Right cardiac atrium (tissue), 5 donors: ENCODE measurements at regions not wholly inside any gene's neighbourhood (a gene's known extent, or its start where the extent isn't known, plus 50 kb on each side); places are given as distances from the start of the nearest gene placed in this dataset.

Experiments
- ATAC-seq, 2 donors: fragments of 200-7000 bp; cut with Tn5 transposase; one replicate each; pipeline versions ENCODE4 v1.8.0 to v1.9.1; 2020; ENCODE audit warnings: moderate library complexity in 2 of 2, mild to moderate bottlenecking in 1 of 2
- DNase-seq, 3 donors: peaks; one replicate each; pipeline ENCODE4 v3.0.0-alpha.2; 2020
- H3K27ac ChIP-seq: one replicate; pipeline ENCODE4 v1.5.1; 2013; ENCODE audit warnings: mild to moderate bottlenecking, low read length, control low read depth, moderate library complexity
- H3K27me3 ChIP-seq: one replicate; pipeline ENCODE4 v1.6.1; 2013; ENCODE audit not compliant: control insufficient read depth, insufficient read depth
- H3K4me1 ChIP-seq: one replicate; pipeline ENCODE4 v1.6.1; 2013; ENCODE audit warnings: low read length; ENCODE audit not compliant: control insufficient read depth, insufficient read depth
- H3K4me3 ChIP-seq: one replicate; pipeline ENCODE4 v1.5.1; 2013; ENCODE audit warnings: low read length, control low read depth
- H3K9me3 ChIP-seq: one replicate; pipeline ENCODE4 v1.6.1; 2013; ENCODE audit warnings: low read length; ENCODE audit not compliant: control insufficient read depth
- WGBS: extraction: QIAGEN DNeasy Blood & Tissue Kit; methylation state at CpG from one replicate; pipeline ENCODE4 v1.1.7; 2013; 5-methylcytosine and 5-hydroxymethylcytosine counted together
- intact Hi-C, 4 donors: fragments of 100-400 bp; cut with DNase I; formaldehyde crosslinking; loops; one replicate each; pipeline versions ENCODE4 v1.11.0 to v1.14.0; 2022 to 2023
- donor health status: healthy with polysubstance abuse.
- donor health status: DM: no; HTN: yes; CAD: no.
- donor health status: DM: no; HTN: no; CAD: no.
- donor health status: DM: no; HTN: yes; CAD: no; lungs with severe emphysema.
- donor health status: DM: yes; HTN: yes; CAD: no.

GRCh38 chr11:19395050-19395449, 154.3 kb upstream of the E2F8 start:
- intact Hi-C loops: no loop called here
- DNase-seq (no peak), ATAC-seq (no peak)
- H3K4me1 ChIP-seq: peaks cover 4% of the 10 kb centered on the region
- H3K27me3 ChIP-seq: no peaks in the 10 kb centered on the region
- H3K9me3 ChIP-seq: no peaks in the 10 kb centered on the region
- no peak overlapping the region for H3K4me3 ChIP-seq
- no peak overlapping the region for H3K27ac ChIP-seq
- WGBS: 65% methylated on average over 3 of the region's 3 CpGs

DNA sequence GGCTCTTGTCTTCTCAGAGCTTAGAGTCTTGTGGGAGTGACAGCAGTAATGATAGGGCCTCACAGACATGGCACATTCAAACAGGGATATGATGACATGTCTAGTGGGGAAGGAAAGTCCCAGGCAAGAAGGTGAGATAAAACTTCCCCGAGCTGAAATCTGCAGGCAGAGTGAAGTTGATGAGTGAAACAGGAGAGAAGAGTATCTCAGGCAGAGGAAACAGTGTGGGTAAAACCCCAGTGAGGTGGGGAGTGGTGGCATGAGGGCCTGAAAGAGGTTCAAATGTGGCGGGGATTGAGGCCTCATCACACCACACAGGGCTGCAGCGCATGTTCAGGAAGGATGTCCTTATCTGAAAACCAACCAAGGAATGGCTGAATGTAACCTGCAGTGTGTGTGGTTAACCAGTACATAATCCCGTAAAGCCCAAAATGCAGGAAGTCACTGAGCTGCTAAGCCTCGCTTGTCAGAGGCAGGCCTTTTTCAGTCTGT, 153.8 kb upstream of the E2F8 start:
- 81% methylated on average over 5 of the region's 5 CpGs for WGBS
- DNase-seq (no peak), ATAC-seq (no peak)
- Histone ChIP-seq H3K27ac (no peak overlapping the region), H3K9me3 (no peaks in the 10 kb centered on the region), H3K27me3 (no peaks in the 10 kb centered on the region), H3K4me3 (no peak overlapping the region), H3K4me1 (peaks cover 4% of the 10 kb centered on the region)
- intact Hi-C loops: no loop called here

- 53% methylated on average over 1 of the region's 1 CpG for WGBS
- no peaks in the 10 kb centered on the region for H3K27me3 ChIP-seq
- no peak overlapping the region for H3K27ac ChIP-seq
- intact Hi-C loops: no loop called here
- peaks cover 7% of the 10 kb centered on the region for H3K4me1 ChIP-seq
- no peaks in the 10 kb centered on the region for H3K9me3 ChIP-seq
- H3K4me3 ChIP-seq: no peak overlapping the region
- no peak for DNase-seq
- no peak for ATAC-seq
These were observed 153.2 kb upstream of the E2F8 start for GRCh38 chr11:19393941-19394340.

DNA sequence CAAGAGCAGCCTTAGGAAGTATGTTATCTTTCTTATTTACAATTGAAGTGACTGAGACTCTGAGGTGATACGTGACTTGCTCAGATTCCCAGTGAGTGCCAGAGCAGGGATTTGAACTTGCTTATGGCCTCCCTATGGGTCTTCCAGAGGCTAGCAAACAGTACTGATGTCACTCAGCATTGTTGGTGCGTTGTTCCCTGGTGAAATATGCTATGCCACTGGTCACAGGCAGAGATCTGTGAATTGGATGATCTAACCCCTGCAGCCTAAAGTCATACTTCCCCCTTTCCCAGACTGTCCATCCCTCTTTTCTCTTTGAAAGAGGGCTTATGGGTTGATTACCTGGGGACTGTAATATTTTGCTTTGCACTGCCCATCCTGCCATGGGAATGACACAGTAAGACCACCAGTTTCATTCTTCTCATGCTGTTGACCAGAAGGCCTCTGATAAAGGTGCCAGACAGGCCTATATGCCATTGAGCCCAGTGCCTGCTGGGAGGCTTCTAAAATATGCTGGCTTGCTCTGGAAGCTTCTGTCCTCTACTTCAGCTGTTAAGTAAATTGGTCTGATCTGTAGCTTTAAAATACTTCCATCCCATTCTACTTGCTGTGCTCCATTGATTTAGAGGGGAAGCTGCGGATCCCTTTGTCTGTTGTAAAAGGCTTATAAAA, 152.2 kb upstream of the E2F8 start:
- intact Hi-C loops: no loop called here
- H3K9me3 ChIP-seq: no peaks in the 10 kb centered on the region

DNA sequence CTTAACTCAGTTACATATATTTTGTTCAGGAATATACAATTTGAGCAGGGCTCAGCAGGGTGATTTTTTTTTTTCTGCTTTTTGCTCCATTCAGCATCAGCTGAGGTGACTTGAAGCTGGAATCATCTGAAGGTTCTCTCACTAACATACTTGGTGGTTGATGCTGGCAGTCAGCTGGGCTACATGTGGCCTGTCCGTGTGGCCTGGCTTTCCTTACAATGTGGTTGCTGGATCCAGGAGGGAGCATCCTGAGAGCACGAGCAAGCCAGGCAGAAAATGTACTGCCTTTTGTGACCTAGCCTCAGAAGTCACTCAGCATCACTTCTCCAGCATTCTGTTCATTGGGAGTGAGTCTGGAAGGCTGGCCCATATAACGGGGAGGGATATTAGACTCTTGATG, 151.6 kb upstream of the E2F8 start:
- intact Hi-C loops: no loop called here
- WGBS: 82% methylated on average over 3 of the region's 3 CpGs
- no peak overlapping the region for H3K27ac ChIP-seq

More for the DNA sequence above, 152.2 kb upstream of the E2F8 start:
- no peak for ATAC-seq
- peaks cover 4% of the 10 kb centered on the region for H3K4me1 ChIP-seq
- H3K27ac ChIP-seq: no peak overlapping the region
- 74% methylated on average over 3 of the region's 3 CpGs for WGBS
- no peaks in the 10 kb centered on the region for H3K27me3 ChIP-seq
- no peak overlapping the region for H3K4me3 ChIP-seq
- no peak for DNase-seq

DNA sequence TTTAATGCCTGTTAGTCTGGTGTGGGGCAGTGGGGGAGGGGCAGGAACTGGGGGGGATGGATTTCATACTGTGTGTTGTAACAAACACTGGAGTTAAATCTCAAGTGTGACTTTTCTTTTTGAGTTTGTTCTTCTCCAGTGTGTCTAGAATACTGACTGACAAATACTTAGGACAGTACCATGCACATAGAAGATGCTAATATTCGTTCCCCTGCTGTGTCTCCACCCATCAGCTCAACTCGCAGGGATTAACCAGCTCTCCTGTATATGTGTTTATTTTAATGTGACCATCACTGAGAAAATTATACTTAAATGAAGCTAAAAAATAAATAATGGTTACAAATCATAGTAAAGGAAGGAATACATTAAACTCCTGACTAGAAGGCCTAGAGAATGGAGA, 150.9 kb upstream of the E2F8 start:
- Histone ChIP-seq H3K27ac (no peak overlapping the region), H3K9me3 (no peaks in the 10 kb centered on the region), H3K27me3 (no peaks in the 10 kb centered on the region), H3K4me3 (no peak overlapping the region), H3K4me1 (peaks cover 3% of the 10 kb centered on the region)
- 84% methylated on average over 2 of the region's 2 CpGs for WGBS
- no peak for ATAC-seq
- no peak for DNase-seq
- intact Hi-C loops: no loop called here

More for the DNA sequence above, 151.6 kb upstream of the E2F8 start:
- Histone ChIP-seq H3K4me3 (no peak overlapping the region), H3K9me3 (no peaks in the 10 kb centered on the region), H3K27me3 (no peaks in the 10 kb centered on the region), H3K4me1 (peaks cover 3% of the 10 kb centered on the region)
- no peak for ATAC-seq
- no peak for DNase-seq

- Histone ChIP-seq H3K27ac (no peak overlapping the region), H3K4me1 (peaks cover 3% of the 10 kb centered on the region), H3K4me3 (no peak overlapping the region), H3K9me3 (no peaks in the 10 kb centered on the region), H3K27me3 (no peaks in the 10 kb centered on the region)
- intact Hi-C loops: no loop called here
- DNase-seq (no peak), ATAC-seq (no peak)
- 85% methylated on average over 3 of the region's 3 CpGs for WGBS
These were observed 150.3 kb upstream of the E2F8 start for GRCh38 chr11:19391026-19391425.

DNA sequence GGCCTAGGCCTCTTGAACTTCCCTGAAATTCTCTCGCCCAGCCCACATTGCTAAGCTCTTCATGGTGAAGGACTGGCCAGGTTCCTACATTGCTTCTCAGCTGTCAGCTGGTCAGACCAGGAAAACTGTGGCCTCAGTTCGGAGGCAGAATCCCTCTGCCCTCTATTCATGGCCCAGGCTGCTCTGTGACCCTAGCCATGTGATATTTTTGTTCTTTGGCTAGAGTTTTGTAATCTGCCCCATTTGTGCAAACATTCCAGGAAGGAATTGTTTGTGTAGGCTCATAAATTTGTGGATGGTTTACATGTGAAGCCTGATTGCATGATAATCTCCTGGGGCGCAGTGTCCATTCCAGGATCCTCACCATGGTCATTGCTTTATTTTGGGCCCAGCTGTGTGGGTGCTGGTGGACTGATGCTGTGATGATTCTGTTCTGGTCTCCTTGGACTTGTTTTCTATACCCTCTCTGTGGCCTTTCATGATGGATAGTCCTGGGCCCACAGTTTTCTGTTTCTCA, 149.1 kb upstream of the E2F8 start:
- Histone ChIP-seq H3K9me3 (no peaks in the 10 kb centered on the region), H3K4me3 (no peak overlapping the region), H3K4me1 (peaks cover 3% of the 10 kb centered on the region), H3K27ac (peak overlapping the region; percentile 42), H3K27me3 (no peaks in the 10 kb centered on the region)
- ATAC-seq (peak; percentile 46 to 81), DNase-seq (peak in 1 of 3 donors; percentile 21)
- WGBS: 74% methylated on average over 3 of the region's 3 CpGs
- intact Hi-C loops: no loop called here

DNA sequence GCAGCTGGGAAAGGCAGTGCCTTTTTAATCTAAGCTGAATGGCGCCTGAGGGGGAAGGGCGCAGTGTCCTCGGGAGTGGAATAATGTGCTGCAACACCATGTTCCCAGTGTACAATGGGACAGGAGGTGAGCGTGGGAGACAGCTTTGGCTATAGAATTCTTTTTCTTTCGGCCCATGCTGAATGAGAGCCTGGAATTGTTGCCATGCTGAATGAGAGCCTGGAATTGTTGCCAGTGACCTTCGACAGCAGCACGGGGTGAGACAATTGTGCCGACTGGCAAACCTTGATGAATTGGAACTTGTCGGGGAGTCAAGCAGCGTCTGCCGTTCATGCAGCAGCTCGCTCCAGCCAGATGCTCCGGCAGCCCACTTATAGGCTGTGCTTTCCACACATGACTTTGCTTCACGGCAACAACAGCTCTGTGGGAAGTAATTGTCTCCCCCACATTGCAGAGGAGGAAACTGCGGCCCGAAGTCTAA, 141.4 kb upstream of the E2F8 start:
- H3K4me1 ChIP-seq: peaks cover 5% of the 10 kb centered on the region
- 39% methylated on average over 16 of the region's 16 CpGs for WGBS
- no peak overlapping the region for H3K4me3 ChIP-seq
- H3K27ac ChIP-seq: peak overlapping the region; percentile 4
- H3K27me3 ChIP-seq: no peaks in the 10 kb centered on the region
- H3K9me3 ChIP-seq: no peaks in the 10 kb centered on the region
- DNase-seq (peak in 1 of 3 donors; percentile 62), ATAC-seq (peak; percentile 59 to 68)
- intact Hi-C loops: no loop called here

- intact Hi-C loops: no loop called here
- H3K4me1 ChIP-seq: peaks cover 5% of the 10 kb centered on the region
- H3K4me3 ChIP-seq: no peak overlapping the region
- H3K27me3 ChIP-seq: no peaks in the 10 kb centered on the region
- ATAC-seq (peak in 1 of 2 donors; percentile 77), DNase-seq (peak in 1 of 3 donors; percentile 28)
- no peaks in the 10 kb centered on the region for H3K9me3 ChIP-seq
- 57% methylated on average over 2 of the region's 2 CpGs for WGBS
- no peak overlapping the region for H3K27ac ChIP-seq
These were observed 139.6 kb upstream of the E2F8 start for GRCh38 chr11:19380375-19380774.

GRCh38 chr11:19379465-19379864, 138.7 kb upstream of the E2F8 start:
- no peak overlapping the region for H3K4me3 ChIP-seq
- H3K27me3 ChIP-seq: no peaks in the 10 kb centered on the region
- DNase-seq (no peak), ATAC-seq (no peak)
- H3K4me1 ChIP-seq: peaks cover 8% of the 10 kb centered on the region
- H3K27ac ChIP-seq: no peak overlapping the region
- H3K9me3 ChIP-seq: no peaks in the 10 kb centered on the region
- intact Hi-C loops: no loop called here
- 76% methylated on average over 7 of the region's 7 CpGs for WGBS
